Suppressor macrophage (primary cell): ENCODE measurements at regions not wholly inside any gene's neighbourhood (a gene's known extent, or its start where the extent isn't known, plus 50 kb on each side); places are given as distances from the start of the nearest gene placed in this dataset.
"Not testable (repeated sequence)": the region's sequence is repeated elsewhere in the genome, so short reads cannot be mapped to it uniquely, and the experiment has no call there.

Source experiments
- DNase-seq, 4 experiments: peaks; one replicate each; pipeline ENCODE4 v3.0.0-alpha.2; 2020 to 2022

DNA sequence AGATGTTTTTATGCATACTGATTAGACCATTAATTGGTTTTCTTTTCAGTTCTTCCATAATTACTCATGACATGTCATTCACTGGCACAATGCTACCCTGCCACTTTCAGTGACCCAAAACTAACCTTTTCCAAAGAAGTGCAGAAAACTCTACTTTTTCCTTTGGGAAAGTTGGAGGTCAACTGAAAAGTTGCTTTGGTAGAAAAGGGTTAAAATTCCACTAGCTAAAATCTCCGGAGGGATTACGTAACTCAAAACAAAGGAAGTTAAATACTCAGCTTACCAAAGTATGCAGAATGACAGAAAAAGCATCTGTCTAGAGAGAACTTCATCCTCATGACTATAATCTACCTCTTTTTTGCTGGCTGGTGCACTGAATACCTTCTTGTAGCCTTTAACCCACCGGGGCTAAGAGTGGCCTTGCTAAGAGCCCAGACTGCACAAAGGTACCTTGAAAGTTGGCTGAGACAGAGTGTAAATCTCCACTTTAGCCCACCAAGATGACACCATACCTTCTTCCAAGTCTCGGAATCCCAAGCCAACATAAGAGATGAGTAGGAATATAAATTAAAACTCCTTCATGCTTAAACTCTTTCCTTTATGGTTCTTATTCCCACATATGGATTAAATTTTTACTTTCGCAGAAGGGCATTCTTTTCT, 1099.5 kb upstream of the INTU start:
- DNase-seq = no peak

DNA sequence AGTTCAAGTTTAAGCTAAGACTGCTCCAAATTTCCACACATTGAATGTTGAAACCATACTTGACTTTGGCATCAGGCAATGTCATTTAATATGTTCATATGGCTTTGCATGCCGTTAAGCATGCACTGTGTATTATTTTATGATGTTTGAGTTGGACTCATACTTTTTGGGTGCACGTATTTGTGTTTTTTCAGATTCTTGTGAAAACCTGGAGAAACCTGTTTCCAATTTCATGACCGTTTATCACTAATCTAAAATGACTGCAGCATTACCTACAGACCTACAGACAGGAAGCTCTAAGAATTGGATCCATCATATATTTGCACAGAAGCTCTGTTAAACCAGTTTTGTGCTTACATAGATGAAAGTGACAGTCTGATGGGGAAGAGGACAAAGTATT, 1093.0 kb upstream of the INTU start:
- DNase-seq = no peak

- no peak for DNase-seq
These were observed 1090.9 kb upstream of the INTU start for GRCh38 chr4:126541820-126542219.

- DNase-seq = no peak
These were observed 1088.5 kb upstream of the INTU start for GRCh38 chr4:126544276-126544675.

- not testable (repeated sequence) for DNase-seq
These were observed 1086.6 kb upstream of the INTU start for GRCh38 chr4:126546197-126546596.

- no peak for DNase-seq
These were observed 1085.4 kb upstream of the INTU start for GRCh38 chr4:126547352-126547751.

DNA sequence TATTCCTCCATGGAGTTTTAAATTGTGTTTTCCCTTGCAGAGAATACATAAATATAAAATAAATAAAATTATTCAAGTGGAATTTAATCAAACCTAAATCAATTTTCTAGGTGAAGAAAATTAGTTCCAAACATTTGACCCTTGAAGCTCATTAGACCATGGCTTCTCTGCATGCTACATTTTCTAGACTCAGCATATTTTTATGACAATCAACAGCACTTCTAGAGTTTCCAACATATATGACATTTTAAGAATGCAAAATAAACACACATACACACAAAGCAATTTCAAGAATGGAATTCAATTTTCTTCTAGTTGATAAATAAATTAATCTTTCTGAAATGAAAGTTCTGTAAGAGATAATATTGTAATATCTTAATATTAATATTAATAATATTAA, 1083.9 kb upstream of the INTU start:
- no peak for DNase-seq

DNA sequence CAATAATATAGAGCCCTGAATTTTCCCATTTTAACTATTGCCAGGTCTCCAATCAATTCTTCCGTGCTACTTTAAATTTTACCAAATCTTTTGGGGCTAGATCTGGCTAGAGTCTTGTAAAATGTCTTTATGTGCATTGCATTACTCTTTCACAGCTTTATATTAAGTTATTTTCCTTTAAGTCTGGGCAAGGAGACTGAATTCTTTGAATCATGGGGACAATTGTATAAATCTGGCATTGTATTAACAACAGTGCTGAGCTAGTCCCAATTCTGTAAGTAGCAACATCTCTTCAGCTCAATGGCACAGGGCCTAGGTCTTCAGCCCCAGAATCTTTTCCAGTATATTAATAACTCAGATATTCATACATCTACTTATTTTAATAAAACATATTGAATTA, 1080.4 kb upstream of the INTU start:
- no peak for DNase-seq

GRCh38 chr4:126553248-126553647, 1079.5 kb upstream of the INTU start:
- DNase-seq = no peak

DNA sequence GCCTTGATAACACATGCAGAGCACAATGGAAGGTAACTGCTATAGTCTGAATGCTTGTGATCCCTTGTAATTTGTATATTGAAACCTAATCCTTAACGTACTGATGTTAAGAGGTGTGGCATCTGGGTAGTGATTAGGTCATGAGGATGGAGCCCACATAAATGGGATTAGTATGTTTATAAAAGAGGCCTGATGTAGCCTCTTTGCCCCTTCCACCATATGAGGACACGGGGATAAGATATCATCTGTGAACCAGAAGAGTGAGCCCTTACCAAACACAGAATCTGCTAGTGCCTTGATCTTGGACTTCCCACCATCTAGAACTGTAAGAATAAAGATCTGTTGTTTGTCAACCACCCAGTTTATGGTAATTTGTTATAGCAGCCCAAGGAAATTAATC, 1074.2 kb upstream of the INTU start:
- DNase-seq = no peak

DNA sequence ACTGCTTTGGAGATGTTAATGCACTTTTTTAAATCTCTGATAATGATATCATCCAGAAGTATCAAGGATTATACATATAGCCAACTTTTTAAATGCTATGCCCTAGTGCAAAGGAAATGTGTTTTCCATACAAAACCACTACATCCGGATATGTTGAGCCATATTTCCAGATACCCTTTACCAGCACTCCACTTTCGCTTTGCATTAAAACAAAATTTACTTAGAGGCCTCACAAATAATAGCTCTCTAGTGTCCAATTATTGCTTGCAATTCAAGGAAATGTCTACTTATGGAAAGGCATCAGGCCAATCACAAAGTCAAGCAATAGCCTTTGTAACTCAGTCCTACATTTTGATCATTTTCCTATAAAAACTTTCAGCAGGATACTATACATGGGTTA, 1072.8 kb upstream of the INTU start:
- no peak for DNase-seq

- DNase-seq = no peak
These were observed 1072.0 kb upstream of the INTU start for GRCh38 chr4:126560794-126561193.

DNA sequence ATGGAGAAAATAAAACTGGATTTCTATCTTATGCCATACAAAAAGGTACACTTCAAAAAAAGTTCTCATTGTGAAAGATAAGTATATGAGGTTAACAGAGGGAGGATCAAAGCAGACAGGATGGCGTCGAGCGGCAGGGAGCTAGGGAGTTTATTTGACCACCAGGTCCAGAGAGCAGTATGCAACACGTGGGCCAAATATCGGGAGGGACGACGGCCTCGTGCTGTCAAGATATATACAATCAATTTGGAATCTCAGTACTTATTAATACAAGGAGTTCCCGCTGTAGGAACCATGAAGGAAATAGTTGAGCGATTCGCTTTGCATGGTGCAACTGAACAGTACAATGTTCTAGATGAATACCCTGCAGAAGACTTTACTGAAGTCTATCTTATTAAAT, 1069.4 kb upstream of the INTU start:
- DNase-seq = no peak

DNA sequence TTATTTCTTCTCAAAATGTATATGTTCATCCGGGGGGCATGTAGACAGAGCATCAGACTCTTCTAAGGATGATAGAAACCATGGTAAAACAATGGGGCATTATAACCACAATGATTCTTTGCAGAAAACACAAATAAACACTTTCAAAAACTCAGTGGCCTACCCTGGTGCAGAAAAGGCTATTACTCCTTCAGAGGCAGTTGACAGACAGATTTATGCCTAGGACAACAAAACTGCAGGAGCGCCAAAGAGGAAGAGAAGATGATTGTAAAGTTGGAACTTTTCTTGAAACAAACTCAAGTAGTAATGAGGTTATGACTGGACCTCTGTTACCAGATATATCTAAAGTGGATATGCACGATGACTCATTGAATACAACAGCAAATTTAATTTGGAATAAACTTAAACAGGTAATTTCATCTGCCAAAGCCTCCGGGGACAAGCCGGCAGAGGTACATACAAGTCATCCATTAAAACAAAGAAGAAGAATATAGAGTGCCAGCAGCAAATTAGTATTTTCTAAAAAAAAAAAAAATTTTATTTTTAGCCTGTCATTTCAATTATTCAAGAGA, 1068.4 kb upstream of the INTU start:
- DNase-seq = no peak

- DNase-seq = no peak
These were observed 1063.8 kb upstream of the INTU start for GRCh38 chr4:126568652-126569570.

- no peak for DNase-seq
These were observed 1060.5 kb upstream of the INTU start for GRCh38 chr4:126572264-126572663.

DNA sequence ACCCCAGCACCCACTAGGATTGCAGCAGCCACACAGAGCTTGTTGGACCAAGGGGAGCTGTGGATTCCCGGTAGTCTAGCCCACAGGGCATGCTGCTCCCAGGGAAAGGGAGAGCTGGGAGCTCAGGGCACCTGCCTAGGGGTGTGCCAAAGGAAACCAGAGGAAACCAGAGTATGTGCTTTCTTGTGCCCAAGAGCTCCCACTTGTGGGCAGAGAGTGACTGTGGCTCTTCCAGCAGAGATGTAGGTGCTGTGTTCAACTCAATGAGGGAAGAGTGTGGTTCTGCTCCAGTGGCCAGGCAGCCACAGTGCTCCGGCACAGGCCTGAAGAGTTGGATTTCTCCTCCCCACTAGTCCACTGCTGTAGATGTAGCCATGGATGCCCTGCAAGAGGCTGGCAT, 1050.0 kb upstream of the INTU start:
- no peak for DNase-seq

GRCh38 chr4:126583509-126583908, 1049.2 kb upstream of the INTU start:
- no peak for DNase-seq

GRCh38 chr4:126591583-126591982, 1041.2 kb upstream of the INTU start:
- DNase-seq = no peak

DNA sequence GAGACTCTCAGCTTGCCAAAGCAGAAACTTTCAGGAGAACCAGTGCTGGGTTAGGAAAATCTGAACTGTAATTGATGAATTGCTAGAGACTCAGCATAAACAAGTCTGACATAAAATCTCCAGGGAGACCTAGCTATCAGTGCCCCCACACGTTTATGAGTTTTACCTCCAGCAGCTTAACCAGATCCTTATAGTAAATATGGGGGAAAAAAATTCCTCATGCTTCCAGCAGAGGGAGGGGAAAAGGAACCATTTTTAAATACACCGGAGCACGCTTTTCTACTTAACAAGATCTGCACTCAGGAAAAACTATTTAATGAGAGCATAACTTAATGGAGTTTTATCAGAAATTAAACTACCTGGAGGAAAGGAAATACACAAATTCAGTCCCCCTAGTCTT, 1040.7 kb upstream of the INTU start:
- DNase-seq = no peak

- DNase-seq = no peak
These were observed 1039.1 kb upstream of the INTU start for GRCh38 chr4:126593626-126594025.

DNA sequence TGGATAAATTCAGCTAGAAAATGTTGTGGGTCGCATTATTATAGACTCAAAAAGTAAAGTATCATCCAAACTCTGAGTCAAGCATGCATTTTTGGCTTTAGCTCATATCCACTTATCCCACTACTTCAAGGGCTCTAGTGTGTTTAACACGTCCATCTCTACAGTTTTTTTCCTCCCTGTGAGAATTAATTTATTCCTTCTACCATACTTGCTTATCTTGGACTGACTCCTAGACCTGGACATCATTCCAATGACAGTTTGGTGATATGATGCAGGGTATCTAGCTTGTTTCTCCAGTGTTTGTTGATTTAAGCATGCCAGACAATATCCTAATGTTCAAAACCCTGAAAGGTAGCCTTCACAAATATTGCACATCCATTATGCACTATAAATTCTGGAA, 1037.1 kb upstream of the INTU start:
- DNase-seq = no peak

DNA sequence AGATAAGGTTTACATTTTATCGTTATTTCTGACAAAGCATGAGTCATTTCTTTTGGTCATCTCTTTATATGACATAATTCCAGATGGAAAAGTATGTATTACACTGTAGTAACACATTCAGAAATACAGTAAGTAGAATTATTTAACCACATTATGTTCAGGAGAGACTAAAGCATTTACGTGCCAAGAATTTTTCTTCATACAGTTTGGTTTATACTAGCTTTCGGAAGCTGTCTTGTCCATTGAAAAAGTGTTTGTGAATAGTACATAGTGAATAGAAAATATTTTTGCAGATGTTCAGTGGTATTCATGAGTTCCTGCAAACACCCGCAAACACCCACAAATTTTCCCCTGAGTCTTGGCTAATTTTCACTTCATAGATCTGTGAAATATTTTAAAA, 1033.0 kb upstream of the INTU start:
- DNase-seq = no peak

GRCh38 chr4:126603210-126603609, 1029.5 kb upstream of the INTU start:
- no peak for DNase-seq
